ENCODE measurements at regions not wholly inside any gene's neighbourhood (a gene's known extent, or its start where the extent isn't known, plus 50 kb on each side); places are given as distances from the start of the nearest gene placed in this dataset.

DNA sequence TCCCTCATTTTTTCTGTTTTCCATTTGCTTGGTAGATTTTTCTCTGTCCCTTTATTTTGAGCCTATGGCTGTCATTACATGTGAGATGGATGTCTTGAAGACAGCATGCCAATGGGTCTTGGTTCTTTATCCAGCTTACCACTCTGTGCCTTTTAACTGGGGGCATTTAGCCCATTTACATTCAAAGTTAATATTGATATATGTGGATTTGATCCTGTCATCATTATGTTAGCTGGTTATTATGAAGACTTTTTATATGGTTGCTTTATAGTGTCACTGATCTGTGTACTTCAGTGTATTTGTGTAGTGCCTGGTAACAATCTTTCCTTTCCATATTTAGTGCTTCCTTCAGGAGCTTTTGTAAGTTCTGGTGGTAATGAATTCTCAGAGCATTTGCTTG is 89.3 kb upstream of the UNC5B start:
- no peak for DNase-seq (ENCODE audit: low read depth)

DNA sequence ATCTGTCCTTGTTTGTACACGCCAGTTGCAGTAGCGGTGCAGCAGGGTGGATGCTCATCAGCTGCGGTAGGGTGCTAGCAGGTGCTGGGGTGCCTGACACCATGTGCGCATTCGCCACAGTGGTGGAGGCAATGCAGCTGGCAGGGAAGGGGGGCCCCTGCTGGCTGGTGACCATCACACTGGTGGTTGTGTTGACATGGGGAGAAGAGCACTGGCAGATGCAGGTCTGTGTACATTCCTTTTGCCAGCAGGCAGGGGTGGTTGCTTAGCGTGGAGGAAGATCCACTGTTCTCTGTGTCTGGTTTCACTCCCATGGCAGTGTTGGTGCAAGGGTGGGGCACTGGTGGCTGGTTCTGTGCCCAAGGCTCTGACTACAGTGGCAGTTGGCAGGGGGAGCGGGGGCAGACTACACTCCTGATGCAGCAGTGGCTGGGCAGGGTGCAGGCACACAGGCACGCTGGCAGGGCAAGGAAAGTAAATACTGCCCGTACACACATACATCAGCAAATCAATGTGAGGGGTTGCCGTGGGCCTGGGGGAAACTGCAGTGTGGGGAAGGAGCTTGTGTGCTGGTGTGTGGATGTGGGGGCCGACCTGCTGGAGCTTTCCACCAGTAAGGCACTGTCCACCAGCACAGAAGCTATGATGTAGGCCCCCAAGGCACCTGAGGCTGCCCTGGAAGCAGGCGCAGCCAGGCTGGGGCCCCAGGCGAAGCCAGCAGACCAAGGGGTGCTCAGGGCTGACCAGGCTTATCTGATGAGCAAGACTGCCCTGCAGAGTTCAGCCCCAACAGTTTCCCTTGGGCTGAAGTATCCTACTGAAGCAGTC is 87.2 kb upstream of the UNC5B start:
- DNase-seq (ENCODE audit: low read depth) = no peak

DNA sequence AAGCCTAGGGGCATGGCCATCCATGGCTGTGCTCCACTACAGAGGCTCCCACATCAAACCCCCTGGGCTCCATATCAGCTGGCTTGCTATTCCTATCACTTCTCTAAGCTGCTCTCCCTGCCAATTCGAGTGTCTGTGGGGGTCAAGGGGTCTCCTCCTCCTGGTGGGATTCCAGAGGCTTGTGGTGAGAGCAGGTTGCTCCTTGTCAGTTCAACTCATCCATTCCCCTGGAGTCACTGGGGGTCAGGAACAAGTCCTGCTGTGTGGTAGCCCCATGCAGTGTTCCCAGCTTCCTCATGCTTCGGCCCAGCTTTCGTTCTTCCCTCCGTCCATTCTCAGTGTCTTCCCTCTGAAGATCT is 86.6 kb upstream of the UNC5B start:
- DNase-seq (ENCODE audit: low read depth) = no peak

DNA sequence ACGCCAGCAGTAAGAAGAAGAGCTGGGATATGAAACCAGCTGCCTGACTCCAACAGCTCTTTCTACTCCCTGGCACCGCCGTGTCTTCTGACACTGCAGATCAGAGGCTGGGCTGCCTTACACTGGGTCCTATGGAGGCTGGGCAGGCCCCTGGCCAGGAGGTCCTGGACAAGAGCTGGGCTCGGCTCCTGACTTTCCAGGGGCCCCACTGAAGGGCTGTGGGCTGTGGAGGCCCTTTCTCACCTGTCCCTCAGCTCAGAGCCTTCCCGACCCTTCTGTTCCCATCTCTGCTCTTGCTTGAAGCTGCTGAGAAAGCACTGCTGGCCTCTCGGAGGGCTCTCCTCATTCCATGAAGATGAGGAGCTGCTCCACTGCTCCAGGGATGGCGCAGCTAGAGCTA is 85.9 kb upstream of the UNC5B start:
- DNase-seq (ENCODE audit: low read depth) = no peak

DNA sequence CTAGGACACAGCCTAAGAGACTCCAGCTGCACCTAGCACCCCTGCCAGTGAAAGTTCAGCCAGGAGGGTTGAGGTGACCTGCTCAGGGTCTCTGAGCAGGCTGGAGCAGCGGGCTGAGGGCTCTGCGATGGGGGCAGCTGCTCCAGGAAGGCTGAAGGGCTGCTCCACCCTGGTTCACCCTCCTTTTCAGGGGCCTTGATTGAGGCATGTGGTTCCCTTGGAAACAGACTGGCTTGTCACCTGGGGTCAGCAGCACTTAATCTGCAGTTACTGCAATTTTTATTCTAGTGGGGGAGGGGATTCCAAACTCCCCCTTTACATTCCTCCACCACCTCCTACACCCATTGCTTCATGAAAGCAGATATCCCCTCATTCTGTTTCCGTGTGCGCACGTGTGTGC is 85.3 kb upstream of the UNC5B start:
- DNase-seq (ENCODE audit: low read depth) = no peak

DNA sequence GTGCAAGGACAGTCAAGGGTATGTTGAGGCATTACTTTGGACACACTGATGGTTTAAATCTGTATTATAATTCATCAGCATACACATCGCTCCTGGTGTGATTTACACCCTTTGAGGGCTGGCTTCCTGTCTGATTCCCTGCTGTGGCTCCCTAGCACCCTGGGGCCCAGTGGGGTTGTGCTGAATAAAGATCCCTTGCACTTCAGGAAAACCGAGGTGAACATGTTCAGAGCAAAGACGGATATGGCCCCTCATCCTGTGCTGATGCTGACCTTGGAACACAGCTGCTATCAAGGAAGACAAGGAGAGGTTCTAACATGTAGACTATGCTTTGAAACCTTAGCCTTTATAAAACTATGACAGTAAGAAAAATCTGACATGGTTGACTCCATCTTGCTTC is 84.6 kb upstream of the UNC5B start:
- no peak for DNase-seq (ENCODE audit: low read depth)

DNA sequence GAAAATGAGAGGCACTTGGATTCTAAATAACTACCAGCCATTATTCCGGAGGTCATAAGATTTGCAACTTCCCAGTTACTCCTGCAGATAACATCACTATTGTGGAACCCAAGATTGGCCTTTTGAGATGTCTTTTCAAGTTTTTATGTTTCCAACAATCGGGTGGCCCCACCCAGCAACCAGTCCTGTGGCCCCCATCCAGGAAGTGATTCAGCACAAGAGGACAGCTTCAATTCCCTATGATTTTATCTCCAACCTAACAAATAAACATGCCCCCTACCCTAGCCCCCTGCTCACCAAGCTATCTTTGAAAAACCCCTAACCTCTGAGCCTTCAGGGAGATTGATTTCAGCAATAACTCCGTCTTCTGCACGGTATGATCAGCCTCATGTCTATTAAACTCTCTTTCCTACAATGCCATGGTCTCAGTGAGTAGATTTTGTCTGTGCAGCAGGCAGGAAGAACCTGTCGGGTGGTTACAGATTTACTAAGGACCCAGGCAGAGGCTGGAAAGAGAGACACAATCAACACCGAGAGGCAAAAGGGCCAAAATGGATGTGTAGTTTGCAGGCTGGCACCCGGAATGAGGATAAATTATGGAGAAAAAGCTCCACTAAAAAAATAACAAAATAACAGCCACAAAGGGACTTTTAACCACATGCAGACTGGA is 83.9 kb upstream of the UNC5B start:
- peak; percentile 7 for DNase-seq (ENCODE audit: low read depth)

DNA sequence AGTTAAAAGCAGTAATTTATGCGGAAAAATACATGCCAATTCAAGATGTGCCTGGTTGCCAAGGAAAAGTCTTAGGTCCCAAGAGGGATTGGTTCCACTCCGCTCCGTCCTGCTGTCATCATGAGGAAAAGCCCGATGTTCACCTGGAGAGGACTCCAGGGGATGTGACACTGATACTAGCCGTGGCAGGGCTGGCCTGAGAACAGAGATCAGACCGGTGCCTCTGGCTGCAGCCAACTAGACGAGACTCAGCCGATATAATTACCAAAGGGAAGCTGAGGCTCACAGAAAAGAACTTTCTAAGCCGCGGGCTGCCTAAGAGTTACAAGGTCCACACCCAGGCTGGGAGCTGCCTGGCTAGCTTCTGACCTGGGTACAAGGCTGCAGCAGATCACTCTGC is 81.3 kb upstream of the UNC5B start:
- DNase-seq (ENCODE audit: low read depth) = no peak

DNA sequence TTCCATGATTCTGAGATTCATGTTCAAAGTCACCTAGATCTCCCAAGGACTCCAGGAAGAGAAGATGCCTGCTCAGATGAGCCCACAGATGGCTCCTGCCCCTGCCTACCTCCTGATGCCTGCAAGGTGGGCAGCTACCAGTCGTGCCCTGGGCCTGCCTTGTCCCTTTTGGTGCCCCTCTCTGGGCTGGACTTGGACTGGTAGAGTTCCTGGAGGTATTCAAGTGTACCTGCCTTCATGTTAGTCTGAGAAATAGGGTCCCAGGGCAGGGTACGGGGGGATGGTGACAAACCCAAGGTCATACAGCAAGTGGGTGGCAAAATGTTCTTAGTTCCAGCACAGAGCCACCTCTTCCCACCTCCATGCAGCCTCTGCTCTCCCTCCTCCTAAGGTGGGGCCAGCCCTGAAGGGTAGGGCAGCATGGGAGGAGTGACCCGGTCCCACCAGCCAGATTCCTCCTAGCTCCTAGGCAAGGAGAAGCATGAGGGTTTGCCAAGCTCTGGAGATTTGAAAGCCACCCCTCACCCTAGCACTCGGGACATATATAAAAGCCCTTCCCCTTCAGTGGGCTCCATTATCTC is 80.8 kb upstream of the UNC5B start:
- no peak for DNase-seq (ENCODE audit: low read depth)

DNA sequence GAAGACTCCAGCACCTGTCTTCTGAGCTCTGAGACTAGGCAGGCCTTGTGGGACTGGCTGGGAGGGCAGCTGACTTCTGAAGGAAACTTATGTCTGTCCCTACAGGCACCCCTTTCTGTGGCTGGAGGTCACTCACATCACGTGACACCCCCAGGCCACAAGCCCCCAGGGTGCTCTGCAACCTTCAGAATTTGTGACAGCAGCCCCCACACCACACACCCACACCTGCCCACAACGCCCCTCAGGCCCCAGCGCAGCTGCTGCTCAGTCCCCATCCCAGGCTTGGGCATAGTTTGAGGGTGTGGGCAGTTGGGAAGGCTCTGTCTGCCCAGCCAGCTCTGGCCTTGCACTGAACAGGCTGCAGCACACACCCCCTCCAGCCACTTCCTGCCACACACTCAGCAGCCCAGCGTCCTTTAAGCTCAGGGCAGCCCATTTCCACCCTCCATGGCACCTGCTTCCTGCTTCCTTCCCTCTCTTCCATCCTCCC is 80.0 kb upstream of the UNC5B start:
- no peak for DNase-seq (ENCODE audit: low read depth)

DNA sequence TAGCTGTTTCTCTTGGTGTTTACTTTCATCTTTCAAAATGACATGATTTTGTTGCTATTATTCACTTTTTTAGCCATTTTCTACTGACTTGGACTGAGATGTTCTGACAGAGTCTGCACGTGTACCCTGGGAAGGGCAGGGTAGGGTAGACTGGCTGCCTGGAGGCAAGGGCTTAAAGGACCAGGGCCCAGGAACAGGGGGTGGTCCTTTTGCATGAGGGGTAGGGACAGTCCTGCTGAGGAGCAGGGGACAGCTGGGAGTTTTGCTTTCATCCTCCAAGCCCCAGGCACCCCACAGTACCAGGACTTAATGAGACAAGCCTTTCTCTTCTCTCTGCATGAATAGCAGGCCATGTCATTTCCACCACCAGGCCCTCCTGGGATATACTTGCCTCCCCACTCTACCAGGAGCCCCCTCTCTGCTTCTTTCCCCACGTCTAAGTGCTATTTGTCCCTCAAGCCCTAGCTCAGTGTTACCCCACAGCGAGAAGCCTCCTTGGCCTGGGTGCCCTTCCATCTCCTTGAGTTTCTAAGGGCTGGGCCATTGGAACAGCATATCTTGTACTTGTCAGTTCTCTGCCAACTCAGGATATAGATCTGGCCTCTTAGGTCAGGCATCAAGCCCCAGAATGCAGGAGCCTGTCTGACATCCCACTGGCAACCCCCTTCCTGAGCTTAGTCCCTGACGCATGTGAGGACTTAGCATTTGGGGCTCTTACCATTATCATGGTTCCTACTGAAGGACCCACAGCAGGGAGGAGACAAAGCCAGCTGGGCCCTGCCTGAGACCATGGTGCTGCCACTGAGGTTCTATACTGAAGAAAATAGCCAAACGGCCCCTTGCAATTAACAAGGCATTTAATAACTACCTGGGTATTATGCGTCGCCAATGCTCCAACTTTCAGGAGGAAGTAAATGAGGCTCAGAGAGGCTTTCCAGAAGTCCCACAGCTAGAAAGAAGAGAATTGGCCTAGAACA is 78.4 kb upstream of the UNC5B start:
- DNase-seq (ENCODE audit: low read depth) = no peak

DNA sequence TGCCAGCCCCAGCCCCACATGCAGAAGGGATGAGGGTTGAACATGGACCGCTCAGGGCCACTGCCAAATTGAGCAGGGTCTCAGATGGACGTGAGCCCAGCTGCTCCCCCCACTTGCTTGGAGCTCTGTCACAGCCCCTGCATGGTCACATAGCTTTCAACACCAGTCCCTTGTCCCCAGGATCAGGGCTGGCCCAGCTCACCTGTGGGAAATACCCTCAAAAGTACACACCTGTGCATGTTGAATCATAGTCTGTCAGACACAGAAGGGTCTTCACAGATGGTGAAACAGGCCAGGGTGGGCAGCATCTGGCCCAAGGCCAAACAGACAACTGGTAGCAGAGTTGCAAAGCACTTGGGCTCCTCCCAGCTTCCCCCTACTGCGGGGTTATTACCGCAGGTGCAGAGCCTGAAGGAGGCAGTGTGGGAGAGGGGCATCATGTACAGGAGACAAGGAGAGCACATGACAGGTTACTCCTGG is 77.6 kb upstream of the UNC5B start:
- DNase-seq (ENCODE audit: low read depth) = no peak

DNA sequence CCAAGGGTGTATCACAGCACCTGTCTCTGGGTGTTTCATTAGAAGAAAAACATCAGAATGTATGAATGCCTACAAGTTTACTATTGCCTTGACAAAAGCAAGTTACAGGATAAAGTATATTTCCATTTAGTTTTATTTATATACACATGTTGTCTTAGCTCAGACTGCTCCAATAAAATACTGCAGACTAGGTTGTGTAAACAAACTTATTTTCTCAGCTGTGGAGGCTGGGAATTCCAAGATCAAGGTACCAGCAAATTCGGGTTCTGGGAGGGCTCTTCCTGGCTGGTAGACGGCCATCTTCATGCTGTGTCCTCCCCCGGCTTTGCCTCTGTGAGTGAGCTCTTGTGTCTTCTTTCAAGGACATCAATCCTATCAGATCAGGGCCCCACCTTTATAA is 77.1 kb upstream of the UNC5B start:
- no peak for DNase-seq (ENCODE audit: low read depth)

DNA sequence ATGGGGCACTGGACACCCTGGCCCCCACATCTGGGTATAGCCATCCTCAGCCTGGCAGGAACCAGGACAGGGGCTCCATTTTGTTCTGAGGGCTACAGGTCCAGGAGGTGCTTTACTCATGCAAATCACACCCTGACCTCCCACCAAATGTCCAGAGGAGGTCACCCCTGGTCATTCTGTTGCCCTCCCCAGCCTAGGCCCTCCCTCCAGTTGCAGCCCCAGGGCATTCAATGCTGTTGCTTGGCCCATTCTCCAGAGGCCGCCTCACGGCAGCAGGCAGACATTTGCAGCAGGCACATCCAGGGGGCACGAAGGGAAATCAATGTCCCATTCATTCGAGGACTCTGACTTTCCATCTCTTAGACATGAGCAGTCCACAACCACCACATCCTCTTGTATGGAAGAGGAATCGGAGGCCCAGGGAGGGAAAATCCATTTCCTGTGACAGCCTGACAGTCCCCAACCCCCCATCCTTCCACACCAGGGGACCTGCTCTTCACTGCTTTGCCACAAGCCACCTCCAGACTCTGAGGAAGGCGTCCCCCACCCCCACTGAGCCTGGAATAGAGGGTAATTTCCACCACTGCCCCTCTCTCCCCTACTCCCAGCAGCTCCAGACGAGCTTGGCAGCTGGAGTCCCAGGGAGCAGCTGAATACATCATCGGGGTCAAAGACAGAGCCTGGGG is 76.2 kb upstream of the UNC5B start:
- no peak for DNase-seq (ENCODE audit: low read depth)

DNA sequence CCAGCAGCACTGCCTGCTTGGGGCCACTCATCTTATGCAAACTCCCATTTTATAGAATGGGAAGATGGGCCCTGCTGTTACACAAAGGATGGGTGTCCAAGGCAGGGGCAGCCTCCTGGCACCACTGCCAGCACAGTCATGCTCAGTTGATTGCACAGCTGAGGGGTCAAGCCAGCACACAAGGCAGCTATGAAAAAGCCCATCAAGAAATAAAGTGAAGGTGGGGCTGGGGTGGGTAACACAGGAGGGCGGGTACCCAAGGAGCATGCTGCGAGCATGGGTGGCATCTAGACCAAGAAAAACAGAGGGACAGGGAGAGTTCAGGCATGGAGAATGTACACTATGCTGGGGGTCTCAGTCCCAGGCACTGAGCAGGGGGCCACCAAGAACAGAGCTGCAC is 74.7 kb upstream of the UNC5B start:
- DNase-seq (ENCODE audit: low read depth) = no peak

DNA sequence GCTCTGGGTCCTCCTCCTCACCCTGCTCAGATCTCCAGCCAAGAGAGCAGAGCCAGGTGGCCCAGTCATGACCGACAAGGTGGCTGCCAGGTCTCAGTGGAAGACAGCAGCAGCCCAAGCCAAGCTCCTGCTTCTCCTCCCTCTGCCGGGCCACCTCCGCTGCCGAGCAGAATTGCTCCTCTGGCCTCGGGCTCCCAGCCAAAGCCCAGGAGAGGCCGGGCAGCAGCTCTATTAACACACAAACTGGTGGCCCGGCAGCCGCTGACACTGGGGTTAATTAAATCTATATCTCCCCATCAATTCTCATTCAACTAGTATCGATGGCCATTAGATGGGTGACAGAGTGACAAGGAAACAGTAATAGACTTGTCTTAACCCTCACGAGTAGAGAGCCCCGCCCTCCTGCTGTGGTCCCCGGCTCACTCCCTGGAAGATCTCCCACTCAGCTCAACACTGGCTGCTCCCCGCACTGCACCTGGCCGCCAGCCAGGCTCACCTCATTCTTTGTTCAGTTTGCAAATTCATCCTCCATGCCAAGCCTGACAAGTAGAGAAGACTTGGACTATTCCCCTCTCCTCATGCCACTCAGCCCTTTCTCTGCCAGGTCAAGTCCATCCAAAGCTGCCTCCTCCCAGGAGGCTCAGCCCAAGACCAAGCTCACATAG is 74.1 kb upstream of the UNC5B start:
- no peak for DNase-seq (ENCODE audit: low read depth)

DNA sequence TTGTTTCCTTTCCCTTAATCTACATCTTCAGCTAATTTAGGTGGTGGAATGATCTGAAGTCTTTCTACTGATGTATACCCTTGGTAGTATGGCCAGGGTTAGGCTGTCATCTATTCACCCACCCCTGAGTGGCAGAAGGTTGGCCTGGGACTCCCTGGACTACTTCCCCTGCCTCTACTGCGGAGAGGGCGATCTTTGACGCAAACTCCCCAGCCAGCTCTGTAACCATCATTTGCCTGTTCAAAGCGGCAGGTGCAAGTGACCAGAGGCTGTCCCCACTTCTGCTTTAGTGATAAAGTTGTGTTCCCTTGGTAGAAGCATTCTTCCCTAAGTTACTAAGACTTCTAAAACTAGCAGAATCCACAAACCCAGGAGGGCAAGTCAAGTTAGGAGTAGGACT is 70.8 kb upstream of the UNC5B start:
- no peak for DNase-seq (ENCODE audit: low read depth)

DNA sequence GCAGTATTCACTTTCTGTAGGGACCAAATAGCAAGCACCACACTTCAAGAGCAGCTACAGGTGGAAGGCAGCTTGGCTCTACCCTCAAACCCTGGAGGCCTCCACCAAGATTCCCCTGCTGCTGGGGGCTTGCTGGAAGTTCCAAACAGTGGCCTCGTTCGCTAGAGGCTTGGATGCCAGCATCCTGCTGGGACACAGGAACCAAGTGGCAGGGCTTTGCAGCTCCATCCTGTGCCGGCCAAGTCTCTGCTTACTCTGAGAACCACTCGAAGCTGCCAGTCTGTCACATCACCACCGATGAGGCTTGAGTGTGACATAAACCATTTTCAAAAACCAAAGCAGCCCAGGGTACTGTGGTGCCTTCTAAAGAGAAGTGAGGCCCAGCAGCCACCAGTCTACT is 69.2 kb upstream of the UNC5B start:
- no peak for DNase-seq (ENCODE audit: low read depth)

DNA sequence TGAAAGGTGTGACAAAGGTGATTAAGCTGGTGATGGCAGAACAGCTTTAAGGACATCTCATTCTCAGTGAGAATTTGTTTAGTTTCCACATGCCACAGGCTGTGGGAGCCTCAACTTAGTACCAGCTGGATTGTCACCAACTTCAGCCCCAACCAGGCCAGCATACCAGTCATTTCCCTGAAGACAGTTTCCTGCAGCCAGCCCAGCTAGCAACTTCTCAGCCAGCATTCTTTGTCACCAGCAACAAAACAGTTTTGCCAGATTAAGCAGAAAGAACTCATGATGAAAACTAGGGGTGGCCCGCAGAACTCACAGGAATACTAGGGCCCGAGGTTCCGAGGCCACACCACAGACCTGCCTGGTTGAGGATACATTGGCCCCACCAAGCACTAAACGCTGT is 68.8 kb upstream of the UNC5B start:
- DNase-seq (ENCODE audit: low read depth) = no peak

DNA sequence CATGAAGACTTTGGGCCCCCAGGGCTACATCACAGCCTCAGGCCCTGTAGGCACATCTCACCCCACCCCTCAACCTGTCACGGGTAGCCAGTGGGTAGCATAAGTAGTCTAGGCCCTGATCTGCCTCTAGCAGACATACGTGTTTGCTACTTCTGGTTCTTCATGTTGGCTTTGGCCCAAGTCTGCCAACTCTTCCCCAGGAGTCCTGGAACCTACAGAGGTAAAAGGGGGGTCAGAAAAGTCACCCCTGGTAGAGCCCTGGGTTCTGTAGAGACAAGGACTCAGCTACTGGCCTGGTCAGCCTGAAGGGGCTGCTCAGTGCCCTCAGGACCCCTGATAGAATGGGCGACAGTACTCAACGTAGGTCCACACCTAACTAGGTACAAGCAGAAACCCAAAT is 67.5 kb upstream of the UNC5B start:
- DNase-seq (ENCODE audit: low read depth) = no peak

DNA sequence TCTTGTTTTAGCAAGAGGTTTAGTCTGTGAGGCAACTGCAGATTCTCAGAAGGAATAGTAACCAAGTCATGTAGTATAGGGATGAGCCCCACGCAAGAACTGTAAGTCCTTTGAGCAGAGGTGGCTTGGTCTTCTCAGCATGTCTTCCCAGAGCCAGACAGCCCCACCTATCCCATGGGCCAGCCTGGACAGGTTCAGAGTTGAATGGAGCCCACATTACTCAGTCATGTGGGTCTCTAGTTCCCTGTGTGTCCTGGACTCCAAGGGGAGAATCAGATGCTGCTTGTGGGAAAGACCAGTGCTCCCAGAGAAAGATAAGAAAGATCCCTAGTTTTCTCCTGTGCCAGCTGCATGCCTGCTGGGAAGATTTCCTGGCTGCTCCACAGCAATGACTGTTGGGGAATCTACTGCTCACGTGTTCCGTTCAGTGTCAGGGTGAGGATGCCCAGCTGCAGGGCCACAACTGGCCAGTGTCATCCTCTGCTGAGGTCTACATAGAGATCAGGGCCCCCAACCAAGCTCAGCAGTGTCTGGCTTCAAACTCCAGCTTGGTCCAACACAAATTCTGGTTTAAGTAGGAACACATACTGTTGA is 66.9 kb upstream of the UNC5B start:
- DNase-seq (ENCODE audit: low read depth) = no peak
